GM10248 (cell line): ENCODE measurements at regions not wholly inside any gene's neighbourhood (a gene's known extent, or its start where the extent isn't known, plus 50 kb on each side); places are given as distances from the start of the nearest gene placed in this dataset.
"Not testable (repeated sequence)": the region's sequence is repeated elsewhere in the genome, so short reads cannot be mapped to it uniquely, and the experiment has no call there.

Source experiments
- CTCF ChIA-PET: fragments of 300-600 bp; sonication (Branson Sonifier 250); formaldehyde crosslinking; extraction: SDS; loops from one replicate; lab custom pipeline; 2021; ENCODE audit warnings: antibody characterized with exemption; lab: Yijun Ruan, JAX
- POLR2A ChIA-PET: fragments of 350-650 bp; sonication (Branson Sonifier 250); formaldehyde crosslinking; extraction: SDS; loops from one replicate; lab custom pipeline; 2020; ENCODE audit warnings: antibody characterized with exemption; lab: Yijun Ruan, JAX
- DNase-seq: peaks from one replicate; pipeline ENCODE4 v3.0.0; 2012; ENCODE audit errors: extremely low spot score
- TF ChIP-seq, protein P1 (sequence below): IDR thresholded peaks from 2 replicates; pipeline ENCODE4 v1.5.1; 2012; ENCODE audit warnings: mild to moderate bottlenecking, low read depth; ENCODE audit errors: extremely low read depth, missing control alignments, control extremely low read depth

GRCh38 chr11:50169634-50170033 lies 137.0 kb downstream of the OR4C45 start:
- ChIA-PET CTCF (no interaction called here), POLR2A (no interaction called here)
- TF ChIP-seq, protein P1, sequence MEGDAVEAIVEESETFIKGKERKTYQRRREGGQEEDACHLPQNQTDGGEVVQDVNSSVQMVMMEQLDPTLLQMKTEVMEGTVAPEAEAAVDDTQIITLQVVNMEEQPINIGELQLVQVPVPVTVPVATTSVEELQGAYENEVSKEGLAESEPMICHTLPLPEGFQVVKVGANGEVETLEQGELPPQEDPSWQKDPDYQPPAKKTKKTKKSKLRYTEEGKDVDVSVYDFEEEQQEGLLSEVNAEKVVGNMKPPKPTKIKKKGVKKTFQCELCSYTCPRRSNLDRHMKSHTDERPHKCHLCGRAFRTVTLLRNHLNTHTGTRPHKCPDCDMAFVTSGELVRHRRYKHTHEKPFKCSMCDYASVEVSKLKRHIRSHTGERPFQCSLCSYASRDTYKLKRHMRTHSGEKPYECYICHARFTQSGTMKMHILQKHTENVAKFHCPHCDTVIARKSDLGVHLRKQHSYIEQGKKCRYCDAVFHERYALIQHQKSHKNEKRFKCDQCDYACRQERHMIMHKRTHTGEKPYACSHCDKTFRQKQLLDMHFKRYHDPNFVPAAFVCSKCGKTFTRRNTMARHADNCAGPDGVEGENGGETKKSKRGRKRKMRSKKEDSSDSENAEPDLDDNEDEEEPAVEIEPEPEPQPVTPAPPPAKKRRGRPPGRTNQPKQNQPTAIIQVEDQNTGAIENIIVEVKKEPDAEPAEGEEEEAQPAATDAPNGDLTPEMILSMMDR, result no peak
- DNase-seq, result no peak

DNA sequence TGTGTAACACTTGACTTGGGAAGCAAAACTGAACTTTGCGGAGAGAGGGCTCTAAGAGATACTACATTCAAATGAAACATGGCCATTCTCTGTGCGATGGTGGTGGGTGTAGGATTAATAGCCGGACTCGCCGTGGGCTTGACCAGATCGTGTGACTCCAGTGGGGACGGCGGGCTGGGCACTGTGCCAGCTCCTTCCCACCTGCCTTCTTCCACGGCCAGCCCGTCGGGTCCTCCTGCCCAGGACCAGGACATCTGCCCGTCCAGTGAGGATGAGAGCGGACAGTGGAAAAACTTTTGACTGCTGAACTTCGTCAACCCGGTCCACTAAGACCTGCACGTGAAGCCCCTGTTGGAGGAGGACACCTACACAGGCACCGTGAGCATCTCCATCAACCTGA lies 137.4 kb downstream of the OR4C45 start:
- DNase-seq, result no peak
- TF ChIP-seq, protein P1, result no peak
- ChIA-PET CTCF (no interaction called here), POLR2A (no interaction called here)

- no peak for DNase-seq
- TF ChIP-seq, protein P1, result no peak
- ChIA-PET CTCF (no interaction called here), POLR2A (no interaction called here)
Observed at GRCh38 chr11:50174189-50174588, 141.5 kb downstream of the OR4C45 start.

GRCh38 chr11:50174975-50175374 lies 142.3 kb downstream of the OR4C45 start:
- DNase-seq, result no peak
- TF ChIP-seq, protein P1, result no peak
- POLR2A ChIA-PET, result no interaction called here
- CTCF ChIA-PET, result no interaction called here

DNA sequence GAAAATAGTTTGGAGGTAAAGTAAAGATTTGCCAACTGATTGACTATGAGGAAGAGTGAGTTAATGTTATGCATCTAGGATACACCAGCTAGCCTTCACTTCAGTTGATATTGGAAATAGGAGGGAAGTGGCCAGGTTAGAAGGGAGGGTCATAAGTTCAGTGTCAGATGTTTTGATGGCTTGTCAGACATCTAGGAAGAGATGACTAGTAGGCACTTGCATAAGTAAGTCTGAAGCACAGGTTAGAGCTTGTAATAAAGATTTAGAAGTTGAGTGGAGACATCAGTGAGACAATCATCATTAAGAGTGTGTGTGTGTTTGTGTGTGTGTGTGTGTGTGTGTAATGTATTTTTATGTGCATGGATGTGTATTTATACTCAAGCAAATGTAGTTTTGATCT lies 146.1 kb downstream of the OR4C45 start:
- TF ChIP-seq, protein P1, result no peak
- ChIA-PET POLR2A (no interaction called here), CTCF (no interaction called here)
- DNase-seq, result no peak

DNA sequence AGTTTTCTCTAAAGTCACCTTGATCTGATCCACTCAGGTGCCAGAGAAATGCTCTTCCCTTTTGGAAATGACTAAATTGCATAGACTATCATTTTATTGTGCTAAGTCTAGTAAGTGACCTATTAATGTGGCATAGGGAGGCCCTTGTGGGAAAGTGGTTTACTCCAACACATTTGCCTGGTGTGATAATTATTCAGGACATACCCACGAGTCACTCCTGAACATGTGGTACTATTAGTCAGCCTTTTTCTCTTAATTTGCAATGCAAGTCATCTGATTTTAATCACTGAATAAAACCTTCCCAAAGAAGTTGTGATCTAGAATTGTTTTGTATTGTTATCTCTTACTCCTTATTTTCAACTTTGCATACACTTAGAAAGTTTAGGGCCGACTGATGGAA lies 148.7 kb downstream of the OR4C45 start:
- DNase-seq, result no peak
- ChIA-PET CTCF (no interaction called here), POLR2A (no interaction called here)
- TF ChIP-seq, protein P1, result no peak

- no peak for DNase-seq
- POLR2A ChIA-PET, result no interaction called here
- TF ChIP-seq, protein P1, result no peak
- CTCF ChIA-PET, result no interaction called here
Observed at GRCh38 chr11:50182486-50182885, 149.8 kb downstream of the OR4C45 start.

GRCh38 chr11:50183170-50183569 lies 150.5 kb downstream of the OR4C45 start:
- CTCF ChIA-PET, DNase-seq: not testable (repeated sequence)

More at GRCh38 chr11:50183170-50183569, 150.5 kb downstream of the OR4C45 start:
- POLR2A ChIA-PET, result not testable (repeated sequence)
